Chondrocyte (in vitro differentiated cells): ENCODE measurements at regions not wholly inside any gene's neighbourhood (a gene's known extent, or its start where the extent isn't known, plus 50 kb on each side); places are given as distances from the start of the nearest gene placed in this dataset.

ENCODE experiments used
- DNase-seq: peaks from one replicate; pipeline ENCODE4 v3.0.0; 2021; ENCODE audit warnings: mixed read lengths, low spot score
- H3K27ac Mint-ChIP-seq: one replicate; pipeline ENCODE4 v1.8.0; 2021; ENCODE audit warnings: mild to moderate bottlenecking, moderate library complexity, mixed read lengths; ENCODE audit not compliant: unreplicated experiment
- H3K27me3 Mint-ChIP-seq: 2 replicates; pipeline ENCODE4 v1.8.0; 2021; ENCODE audit warnings: low read depth, mixed read lengths
- H3K36me3 Mint-ChIP-seq: 2 replicates; pipeline ENCODE4 v1.8.0; 2021; ENCODE audit warnings: low read depth, mixed read lengths
- H3K4me1 Mint-ChIP-seq: 2 replicates; pipeline ENCODE4 v1.8.0; 2021; ENCODE audit warnings: low read depth, mild to moderate bottlenecking, mixed read lengths
- H3K4me3 Mint-ChIP-seq: one replicate; pipeline ENCODE4 v1.8.0; 2021; ENCODE audit warnings: mild to moderate bottlenecking, moderate library complexity, mixed read lengths; ENCODE audit not compliant: unreplicated experiment
- H3K9me3 Mint-ChIP-seq: 2 replicates; pipeline ENCODE4 v1.8.0; 2021; ENCODE audit warnings: low read depth, mixed read lengths
- TF ChIP-seq, protein P1 (sequence below): fragments of 200-600 bp; sonication (generic); IDR thresholded peaks from 2 replicates; pipeline ENCODE4 v1.5.0; 2021; ENCODE audit warnings: antibody characterized with exemption, mild to moderate bottlenecking, moderate library complexity

DNA sequence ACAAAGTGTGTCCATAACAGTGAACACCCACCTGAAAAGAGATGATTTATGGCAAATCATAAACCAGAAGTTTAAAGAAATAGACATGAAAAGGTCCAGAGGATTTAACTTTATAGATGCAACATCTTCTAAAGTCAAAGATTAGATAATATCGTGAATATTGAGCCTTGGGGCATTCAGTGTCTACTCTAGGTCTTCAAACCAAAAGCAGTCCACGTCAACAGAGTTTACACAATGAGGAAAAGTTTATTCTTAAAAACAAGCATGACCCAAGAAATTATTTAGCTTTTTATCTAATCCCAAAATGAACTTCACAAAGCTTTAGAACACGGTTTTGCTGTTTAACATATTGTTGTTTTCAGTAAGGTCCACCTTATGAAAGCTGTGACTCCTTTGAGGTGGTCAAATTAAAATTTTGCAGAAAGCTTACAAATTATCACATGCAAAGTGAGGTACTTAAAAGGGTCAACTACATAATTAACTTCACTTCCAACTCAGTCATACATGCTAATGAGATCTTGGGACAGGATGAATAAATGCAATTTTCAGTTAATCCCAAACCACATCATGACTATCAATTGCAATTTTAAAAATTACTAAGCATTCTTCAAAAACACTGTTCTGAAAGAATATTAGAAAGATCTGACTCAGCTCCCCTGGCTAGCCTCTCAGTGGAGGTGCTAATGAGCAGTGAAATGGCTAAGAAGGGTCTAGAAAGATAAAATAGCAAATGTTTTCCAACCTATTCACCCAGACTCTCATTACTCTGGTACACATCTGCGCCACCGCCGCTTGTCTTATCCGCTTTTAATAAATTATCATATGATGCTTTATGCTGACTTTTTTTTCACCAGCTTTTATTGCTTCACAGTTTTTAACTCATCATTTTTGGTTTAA is 92.4 kb upstream of the WDR17 start:
- TF ChIP-seq, protein P1, sequence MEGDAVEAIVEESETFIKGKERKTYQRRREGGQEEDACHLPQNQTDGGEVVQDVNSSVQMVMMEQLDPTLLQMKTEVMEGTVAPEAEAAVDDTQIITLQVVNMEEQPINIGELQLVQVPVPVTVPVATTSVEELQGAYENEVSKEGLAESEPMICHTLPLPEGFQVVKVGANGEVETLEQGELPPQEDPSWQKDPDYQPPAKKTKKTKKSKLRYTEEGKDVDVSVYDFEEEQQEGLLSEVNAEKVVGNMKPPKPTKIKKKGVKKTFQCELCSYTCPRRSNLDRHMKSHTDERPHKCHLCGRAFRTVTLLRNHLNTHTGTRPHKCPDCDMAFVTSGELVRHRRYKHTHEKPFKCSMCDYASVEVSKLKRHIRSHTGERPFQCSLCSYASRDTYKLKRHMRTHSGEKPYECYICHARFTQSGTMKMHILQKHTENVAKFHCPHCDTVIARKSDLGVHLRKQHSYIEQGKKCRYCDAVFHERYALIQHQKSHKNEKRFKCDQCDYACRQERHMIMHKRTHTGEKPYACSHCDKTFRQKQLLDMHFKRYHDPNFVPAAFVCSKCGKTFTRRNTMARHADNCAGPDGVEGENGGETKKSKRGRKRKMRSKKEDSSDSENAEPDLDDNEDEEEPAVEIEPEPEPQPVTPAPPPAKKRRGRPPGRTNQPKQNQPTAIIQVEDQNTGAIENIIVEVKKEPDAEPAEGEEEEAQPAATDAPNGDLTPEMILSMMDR, result no peak
- no peaks in the 10 kb centered on the region for H3K4me1 Mint-ChIP-seq
- no peak overlapping the region for H3K27ac Mint-ChIP-seq
- H3K4me3 Mint-ChIP-seq, result no peak overlapping the region
- H3K9me3 Mint-ChIP-seq, result no peaks in the 10 kb centered on the region
- no peak for DNase-seq
- no peaks in the 10 kb centered on the region for H3K36me3 Mint-ChIP-seq
- peaks cover 30% of the 10 kb centered on the region for H3K27me3 Mint-ChIP-seq

DNA sequence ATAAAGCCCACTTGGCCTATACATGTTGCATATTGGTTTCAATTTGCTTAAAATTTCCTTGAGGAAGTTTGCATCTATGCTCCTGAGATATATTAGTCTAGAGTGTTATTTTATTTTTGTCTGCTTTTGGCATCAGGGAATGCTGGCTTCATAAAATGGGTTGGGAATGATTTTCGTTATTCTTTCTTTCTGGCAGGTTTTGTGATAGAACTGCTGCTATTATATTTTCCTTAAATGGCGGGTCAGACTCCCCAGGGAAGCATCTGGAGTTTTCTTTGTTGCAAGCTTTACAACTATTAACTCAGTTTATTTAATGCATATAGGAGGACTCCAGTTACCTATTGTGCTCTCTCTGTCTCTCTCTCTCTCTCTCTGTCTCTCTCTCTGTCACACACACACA is 82.0 kb upstream of the WDR17 start:
- TF ChIP-seq, protein P1, result no peak
- Mint-ChIP-seq H3K4me1 (no peaks in the 10 kb centered on the region), H3K36me3 (no peaks in the 10 kb centered on the region), H3K27ac (no peak overlapping the region), H3K27me3 (peaks cover 12% of the 10 kb centered on the region), H3K9me3 (peaks cover 4% of the 10 kb centered on the region), H3K4me3 (no peak overlapping the region)
- no peak for DNase-seq

DNA sequence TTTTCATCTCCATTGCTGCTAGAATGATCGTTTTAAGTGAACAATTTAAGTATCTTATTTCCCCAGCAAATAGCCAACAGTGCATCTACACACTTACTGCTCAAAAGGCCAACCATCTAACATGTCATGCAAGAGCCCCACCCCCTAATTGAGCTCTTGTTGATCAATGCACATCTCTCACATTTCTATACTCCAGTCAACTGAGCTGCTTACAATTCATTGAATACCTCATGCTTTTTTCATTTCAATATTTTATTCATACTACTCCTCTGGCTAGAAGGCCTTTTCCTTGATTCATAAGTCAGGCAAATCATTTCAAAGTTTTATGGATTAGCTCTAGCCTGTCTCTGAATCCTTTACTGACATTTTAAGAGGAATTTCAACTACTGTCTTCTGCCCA is 79.0 kb upstream of the WDR17 start:
- Mint-ChIP-seq H3K4me3 (no peak overlapping the region), H3K27ac (no peak overlapping the region), H3K36me3 (no peaks in the 10 kb centered on the region), H3K27me3 (peaks cover 13% of the 10 kb centered on the region), H3K4me1 (no peaks in the 10 kb centered on the region), H3K9me3 (peaks cover 4% of the 10 kb centered on the region)
- TF ChIP-seq, protein P1, result no peak
- DNase-seq, result no peak

DNA sequence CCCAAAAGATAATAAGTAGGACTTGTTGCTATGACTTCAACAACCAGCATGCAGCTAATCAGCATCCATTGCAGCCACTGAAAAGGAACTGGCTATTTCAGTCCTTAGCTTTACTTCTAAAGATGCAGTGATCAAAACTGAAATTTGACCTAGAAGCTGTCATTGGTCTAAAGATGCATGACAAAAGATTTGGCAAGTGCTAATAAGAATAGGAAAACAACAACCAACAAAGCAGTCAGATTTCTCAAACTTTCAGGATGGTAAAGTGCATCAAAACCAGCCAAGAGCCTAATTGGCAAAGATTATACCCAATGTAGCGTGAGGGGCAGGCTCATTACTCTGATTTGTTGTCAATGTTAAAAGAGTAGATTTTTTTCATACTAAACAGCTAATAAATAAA is 77.1 kb upstream of the WDR17 start:
- Mint-ChIP-seq H3K4me3 (no peak overlapping the region), H3K4me1 (no peaks in the 10 kb centered on the region), H3K36me3 (no peaks in the 10 kb centered on the region), H3K9me3 (peaks cover 4% of the 10 kb centered on the region), H3K27ac (no peak overlapping the region), H3K27me3 (peaks cover 12% of the 10 kb centered on the region)
- no peak for DNase-seq
- TF ChIP-seq, protein P1, result no peak

DNA sequence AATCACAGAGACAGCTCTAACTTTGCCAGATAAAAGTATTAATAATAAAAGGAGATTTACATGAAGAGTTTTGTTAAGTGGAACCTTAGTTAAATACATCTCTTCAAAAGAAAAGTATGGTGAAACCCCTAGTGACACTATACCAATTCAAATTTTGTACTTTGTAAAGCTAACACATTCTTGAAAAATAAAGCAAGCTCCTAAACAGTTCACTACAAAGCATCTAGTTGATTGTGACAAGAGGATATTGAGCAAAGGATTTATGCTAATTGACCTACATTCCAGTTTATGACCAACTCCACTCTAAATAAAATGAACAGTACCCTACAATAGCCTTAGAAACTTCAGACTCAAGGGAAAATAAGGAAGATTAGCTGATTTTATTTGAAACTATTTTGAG is 69.4 kb upstream of the WDR17 start:
- Mint-ChIP-seq H3K36me3 (no peaks in the 10 kb centered on the region), H3K9me3 (no peaks in the 10 kb centered on the region), H3K27me3 (peaks cover 50% of the 10 kb centered on the region), H3K4me1 (peaks cover 4% of the 10 kb centered on the region), H3K4me3 (no peak overlapping the region), H3K27ac (no peak overlapping the region)
- DNase-seq, result no peak
- TF ChIP-seq, protein P1, result no peak
